Activated CD8-positive, alpha-beta memory T cell treated with anti-CD3 and anti-CD28 coated beads, Interleukin-2, amount 50 U/mL, for 1 hour (primary cell): ENCODE measurements at regions not wholly inside any gene's neighbourhood (a gene's known extent, or its start where the extent isn't known, plus 50 kb on each side); places are given as distances from the start of the nearest gene placed in this dataset.

Experiments used
- DNase-seq: peaks from one replicate; pipeline ENCODE4 v3.0.0-alpha.2; 2020; ENCODE audit errors: extremely low read depth

- no peak for DNase-seq
These were observed 124.9 kb upstream of the MED13L start for GRCh38 chr12:116402163-116402939.

- no peak for DNase-seq
These were observed 126.1 kb upstream of the MED13L start for GRCh38 chr12:116403546-116403945.

GRCh38 chr12:116404247-116404646, 126.8 kb upstream of the MED13L start:
- DNase-seq, result no peak

- no peak for DNase-seq
These were observed 127.6 kb upstream of the MED13L start for GRCh38 chr12:116404913-116405611.

- no peak for DNase-seq
These were observed 129.0 kb upstream of the MED13L start for GRCh38 chr12:116406529-116406928.

- DNase-seq, result no peak
These were observed 131.2 kb upstream of the MED13L start for GRCh38 chr12:116408489-116409250.

- DNase-seq, result no peak
These were observed 134.5 kb upstream of the MED13L start for GRCh38 chr12:116411977-116412376.

- DNase-seq, result no peak
These were observed 137.4 kb upstream of the MED13L start for GRCh38 chr12:116414891-116415290.

- no peak for DNase-seq
These were observed 138.1 kb upstream of the MED13L start for GRCh38 chr12:116415408-116416108.

- no peak for DNase-seq
These were observed 138.7 kb upstream of the MED13L start for GRCh38 chr12:116416166-116416565.

- DNase-seq, result no peak
These were observed 140.6 kb upstream of the MAP1LC3B2 start for GRCh38 chr12:116418551-116418950.

- DNase-seq, result no peak
These were observed 138.8 kb upstream of the MAP1LC3B2 start for GRCh38 chr12:116420227-116420880.

- DNase-seq, result no peak
These were observed 137.2 kb upstream of the MAP1LC3B2 start for GRCh38 chr12:116421785-116422538.

GRCh38 chr12:116423094-116423493, 136.1 kb upstream of the MAP1LC3B2 start:
- no peak for DNase-seq

- DNase-seq, result no peak
These were observed 133.7 kb upstream of the MAP1LC3B2 start for GRCh38 chr12:116425256-116426193.

GRCh38 chr12:116426391-116427136, 132.6 kb upstream of the MAP1LC3B2 start:
- no peak for DNase-seq

GRCh38 chr12:116427200-116427930, 131.8 kb upstream of the MAP1LC3B2 start:
- no peak for DNase-seq

GRCh38 chr12:116429826-116430360, 129.3 kb upstream of the MAP1LC3B2 start:
- no peak for DNase-seq
